Stimulated activated CD8-positive, alpha-beta memory T cell treated with anti-CD3 and anti-CD28 coated beads, Interleukin-4, amount 100 ng/mL, for 1 hour (primary cell): ENCODE measurements at regions not wholly inside any gene's neighbourhood (a gene's known extent, or its start where the extent isn't known, plus 50 kb on each side); places are given as distances from the start of the nearest gene placed in this dataset.
"Not testable (repeated sequence)": the region's sequence is repeated elsewhere in the genome, so short reads cannot be mapped to it uniquely, and the experiment has no call there.

Source experiments
- DNase-seq, 2 donors: peaks; one replicate each; pipeline ENCODE4 v3.0.0-alpha.2; 2020; ENCODE audit warnings: low read depth in 2 of 2, low spot score in 1 of 2

DNA sequence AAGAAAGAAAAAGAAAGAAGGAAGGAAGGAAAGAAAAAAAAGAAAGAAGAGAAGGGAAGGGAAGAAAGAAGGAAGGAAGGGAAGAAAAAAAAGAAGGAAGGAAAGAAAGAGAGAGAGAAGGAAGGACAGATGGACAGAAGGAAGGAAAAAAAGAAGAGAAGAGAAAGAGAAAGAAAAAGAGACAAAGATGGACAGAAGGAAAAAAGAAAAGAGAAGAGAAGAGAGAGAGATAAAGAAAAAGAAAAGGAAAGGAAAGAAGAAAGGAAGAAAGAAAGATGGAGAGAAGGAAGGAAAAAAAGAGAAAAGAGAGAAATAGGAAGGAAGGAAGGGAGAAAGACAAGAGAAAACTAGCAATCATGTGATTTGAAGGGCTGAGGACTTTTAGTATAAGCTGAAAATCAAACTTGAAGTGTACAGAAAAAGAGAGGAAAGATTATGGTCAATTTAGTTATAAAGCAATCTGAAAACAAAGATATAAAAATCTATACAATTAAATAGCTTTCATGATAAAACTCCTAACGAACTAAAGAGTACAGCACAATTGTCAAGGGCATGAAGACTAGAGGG, 115.3 kb downstream of the LTN1 start:
- DNase-seq: no peak

DNA sequence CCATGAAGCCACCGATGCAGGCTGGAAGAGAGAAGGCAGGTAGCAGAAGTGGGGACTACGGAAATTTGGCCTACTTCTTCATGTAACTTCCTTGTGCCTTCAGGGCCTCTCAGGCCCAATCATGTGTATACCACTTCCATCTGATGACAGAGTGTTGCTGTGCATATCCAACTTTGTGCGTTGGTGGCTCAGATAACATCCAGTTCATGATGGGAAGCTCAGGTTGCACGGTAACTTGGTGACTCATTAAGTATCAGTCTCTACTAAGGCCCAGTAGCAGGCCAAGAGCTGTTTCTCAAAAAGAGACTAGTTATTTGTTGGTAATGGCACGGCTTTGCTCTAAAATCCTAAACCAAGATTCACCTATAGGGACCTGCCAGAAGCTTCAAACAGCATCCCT, 117.6 kb downstream of the LTN1 start:
- no peak for DNase-seq

DNA sequence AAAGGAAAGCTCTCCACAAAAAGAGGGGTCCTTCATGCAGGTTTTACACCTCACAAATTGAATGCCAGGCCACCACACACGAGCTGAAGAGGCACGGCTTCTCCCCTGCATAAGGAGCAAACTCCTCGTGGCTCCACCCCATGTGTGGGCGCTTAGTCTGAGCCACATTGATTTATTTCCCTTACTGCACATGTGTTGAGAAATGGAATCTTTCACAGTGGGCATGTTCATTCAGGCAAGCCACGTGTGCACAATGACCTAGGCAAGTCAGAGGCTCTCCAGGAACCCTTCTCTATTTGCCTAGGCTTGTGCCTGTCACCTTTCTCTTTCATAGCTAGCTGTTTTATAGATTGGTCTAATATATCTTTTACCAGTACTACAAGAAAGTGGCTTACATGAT, 120.5 kb downstream of the LTN1 start:
- no peak for DNase-seq

DNA sequence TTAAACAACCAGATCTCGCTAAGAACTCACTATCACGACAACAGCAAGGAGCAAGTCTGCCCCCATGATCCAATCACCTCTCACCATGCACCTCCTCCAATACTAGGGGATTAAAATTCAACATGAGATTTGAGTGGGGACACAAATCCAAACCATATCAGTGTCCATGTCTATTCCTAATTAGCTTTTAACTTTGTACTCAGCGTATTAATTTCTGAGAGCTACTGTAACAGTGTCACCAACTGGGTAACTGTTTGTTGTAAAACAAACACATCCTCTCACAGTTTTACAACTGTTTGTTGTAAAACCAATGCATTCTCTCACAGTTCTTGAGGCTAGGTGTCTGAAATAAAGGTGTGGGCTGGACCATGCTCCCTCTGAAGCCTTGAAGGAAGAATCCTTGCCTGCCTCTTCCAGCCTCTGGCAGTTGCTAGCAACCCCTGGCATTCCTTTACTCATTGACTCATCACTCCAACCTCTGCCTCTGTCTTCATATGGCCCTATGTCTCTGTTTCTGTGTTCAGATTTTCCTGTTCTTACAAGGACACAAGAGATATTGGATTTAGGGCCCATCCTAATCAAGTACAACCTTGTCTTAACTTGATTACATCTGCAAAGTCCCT, 121.2 kb downstream of the LTN1 start:
- no peak for DNase-seq

DNA sequence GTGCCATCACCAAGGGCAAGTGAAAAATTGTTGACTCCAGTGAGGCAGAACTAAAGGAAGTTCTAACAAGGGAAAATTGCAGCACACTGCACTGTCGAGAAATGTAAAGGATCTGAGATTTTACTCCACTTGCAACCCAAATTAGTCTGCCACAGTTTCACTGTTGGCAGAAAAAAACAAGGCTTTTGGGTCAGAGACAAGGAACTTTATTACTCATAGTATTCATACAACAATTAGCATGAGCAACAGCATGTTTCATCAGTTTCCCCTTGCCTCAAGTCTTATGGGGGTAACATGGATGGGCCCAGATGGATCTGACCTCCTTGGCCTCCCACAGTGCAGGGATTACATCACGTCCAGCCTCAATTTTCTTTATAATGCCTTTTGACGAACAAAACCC, 125.3 kb downstream of the LTN1 start:
- DNase-seq: no peak

DNA sequence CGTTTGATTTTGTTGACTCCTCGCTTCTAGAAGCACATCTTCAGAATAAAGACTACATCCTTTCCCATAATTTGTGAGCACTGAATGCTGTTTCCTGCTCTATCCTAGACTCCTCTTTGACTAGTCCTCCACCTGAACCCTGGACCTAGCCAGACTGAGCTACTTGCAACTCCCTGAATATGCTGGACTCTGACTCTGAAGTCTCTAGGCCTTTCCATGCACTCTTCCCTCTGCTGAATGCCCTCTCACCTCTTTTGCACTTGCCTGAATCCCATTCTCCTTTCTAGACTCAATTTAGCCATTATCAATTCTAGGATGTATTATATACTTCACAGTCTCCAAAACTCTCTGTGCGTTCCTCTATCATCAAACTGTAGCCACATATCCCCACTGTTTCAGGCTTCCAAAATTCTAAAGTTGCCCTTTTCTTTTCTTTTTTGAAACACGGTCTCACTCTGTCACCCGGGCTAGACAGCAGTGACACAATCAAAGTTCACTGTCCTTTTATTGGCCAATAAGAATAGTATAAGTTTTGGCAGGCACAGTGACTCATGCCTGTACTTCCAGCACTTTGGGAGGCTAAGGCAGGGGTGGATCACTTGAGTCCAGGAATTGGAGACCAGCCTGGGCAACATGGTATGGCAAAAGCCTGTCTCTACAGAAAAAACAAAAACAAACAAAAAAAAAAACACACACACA, 127.0 kb downstream of the LTN1 start:
- no peak for DNase-seq

DNA sequence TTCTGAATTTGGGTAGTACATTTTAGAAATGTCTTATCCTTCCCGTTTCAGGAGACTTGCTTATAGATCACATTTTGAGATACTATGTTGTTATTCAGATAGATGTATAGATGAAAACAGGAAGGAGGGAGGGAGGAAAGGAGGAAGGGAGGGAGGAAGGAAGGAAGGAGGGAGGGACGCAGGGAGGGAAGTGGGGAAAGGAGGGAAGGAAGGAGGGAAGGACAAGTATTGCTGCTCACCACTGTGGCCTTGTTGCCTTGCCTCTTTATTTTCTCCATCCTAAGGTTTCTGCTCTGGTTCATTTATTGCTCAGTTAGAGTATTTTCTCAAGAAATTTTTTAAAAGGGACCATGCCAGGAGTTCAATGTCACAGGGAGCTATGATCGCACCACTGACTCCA, 134.3 kb downstream of the LTN1 start:
- DNase-seq: no peak

DNA sequence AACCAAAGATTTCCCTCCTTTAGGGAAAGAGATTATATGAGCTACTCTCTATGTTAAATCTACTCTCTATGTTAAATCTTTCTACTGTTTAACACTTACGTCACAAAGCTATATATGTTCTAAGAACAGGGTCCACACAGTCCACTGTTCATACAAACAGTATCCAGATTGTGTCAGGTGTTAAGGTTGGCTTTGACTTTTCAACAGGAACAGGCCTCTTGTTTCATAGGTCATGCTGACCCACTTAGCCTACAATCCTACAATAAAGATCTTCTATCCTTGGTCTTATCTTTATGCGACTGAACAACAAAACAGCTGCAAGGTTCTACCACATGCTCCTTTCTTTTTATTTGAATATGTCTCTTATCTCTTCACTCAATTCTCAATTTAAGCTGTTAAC, 134.9 kb downstream of the LTN1 start:
- DNase-seq: no peak

DNA sequence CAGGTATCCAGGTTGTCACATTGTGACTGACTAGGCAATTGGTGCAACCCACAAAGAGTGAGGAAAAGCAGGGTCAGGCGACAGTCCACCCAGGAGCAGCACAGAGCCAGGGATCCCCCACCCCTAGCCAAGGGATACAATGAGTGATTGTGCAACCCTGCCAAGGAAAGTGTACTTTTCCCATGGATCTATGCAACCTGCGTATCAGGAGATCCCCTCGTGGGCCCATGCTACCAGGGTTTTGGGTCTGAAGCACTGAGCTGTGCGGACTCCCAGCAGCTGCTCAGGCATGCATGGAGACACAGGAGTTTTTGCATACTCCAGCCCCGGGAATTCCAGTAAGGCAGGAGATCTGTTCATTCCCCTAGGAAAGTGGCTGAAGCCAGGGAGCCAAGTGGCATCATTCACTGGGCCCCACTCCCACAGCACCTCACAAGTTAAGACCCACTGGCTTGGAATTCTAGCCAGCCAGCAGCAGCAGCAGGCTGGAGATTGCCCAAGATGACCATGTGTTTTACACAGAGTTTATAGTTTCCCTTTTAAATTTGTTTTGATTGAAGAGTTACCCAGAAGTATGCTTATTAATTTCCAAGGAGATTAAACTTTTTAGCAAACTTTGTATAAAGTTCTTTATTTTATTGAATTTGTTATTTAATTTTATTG, 136.0 kb downstream of the LTN1 start:
- no peak for DNase-seq

DNA sequence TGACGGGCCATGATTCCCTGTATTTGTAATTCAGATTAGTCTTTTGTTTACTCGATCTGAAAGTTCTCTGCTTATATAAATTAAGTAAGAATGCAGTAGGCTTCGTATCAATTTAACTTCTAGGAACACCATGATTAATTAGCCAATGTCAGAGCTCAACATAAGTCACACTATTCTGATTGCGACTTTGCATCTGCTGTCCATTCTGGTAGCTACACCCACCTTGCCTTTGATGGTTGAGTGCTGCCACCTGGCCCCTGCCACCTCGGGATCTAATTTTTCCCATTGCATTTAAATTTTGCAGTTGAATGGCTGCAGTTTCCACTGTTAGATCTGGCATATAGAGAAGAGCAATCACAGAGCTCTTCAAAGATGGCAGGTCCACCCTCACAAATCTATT, 140.0 kb downstream of the LTN1 start:
- DNase-seq: no peak

DNA sequence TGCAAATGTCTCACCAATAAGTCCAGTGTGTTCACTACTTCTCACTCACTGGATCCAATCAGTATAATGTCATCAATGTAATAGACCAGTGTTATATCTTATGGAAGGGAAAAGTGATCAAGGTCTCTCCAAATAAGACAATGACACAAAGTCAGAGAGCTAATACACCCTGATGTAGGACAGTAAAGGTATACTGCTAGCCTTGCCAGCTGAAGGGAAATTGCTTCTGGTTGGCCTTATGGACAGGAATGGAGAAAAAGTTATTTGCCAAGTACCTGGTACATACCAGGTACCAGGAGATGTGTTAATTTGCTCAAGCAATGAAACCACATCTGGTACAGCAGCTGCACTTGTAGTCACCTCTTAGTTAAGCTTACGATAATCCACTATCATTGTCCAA, 141.0 kb downstream of the LTN1 start:
- DNase-seq: no peak

DNA sequence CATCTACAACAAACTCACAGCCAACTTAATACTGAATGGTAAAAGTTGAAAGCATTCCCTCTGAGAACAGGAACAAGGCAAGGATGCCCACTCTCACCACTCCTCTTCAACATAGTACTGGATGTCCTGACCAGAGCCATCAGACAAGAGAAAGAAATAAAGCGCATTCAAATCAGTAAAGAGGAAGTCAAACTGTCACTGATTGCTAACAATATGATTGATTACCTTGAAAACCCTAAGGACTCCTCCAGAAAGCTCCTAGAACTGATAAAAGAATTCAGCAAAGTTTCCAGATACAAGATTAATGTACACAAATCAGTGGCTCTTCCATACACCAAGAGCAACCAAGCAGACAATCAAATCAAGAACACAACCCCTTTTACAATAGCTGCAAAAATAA, 153.4 kb downstream of the LTN1 start:
- DNase-seq: not testable (repeated sequence)

DNA sequence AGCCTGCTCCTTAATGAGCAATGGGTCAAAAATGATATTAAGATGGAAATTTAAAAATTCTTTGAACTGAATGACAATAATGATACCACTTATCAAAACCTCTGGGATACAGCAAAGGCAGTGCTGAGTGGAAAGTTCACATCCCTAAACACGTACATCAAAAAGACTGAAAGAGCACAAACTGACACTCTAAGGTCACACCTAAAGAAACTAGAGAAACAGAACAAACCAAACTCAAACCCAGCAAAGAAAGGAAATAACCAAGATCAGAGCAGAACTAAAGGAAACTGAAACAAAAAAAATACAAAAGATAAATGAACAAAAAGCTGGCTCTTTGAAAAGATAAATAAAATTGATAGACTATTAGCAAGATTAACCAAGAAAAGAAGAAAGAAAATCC, 155.3 kb downstream of the LTN1 start:
- DNase-seq: not testable (repeated sequence)

DNA sequence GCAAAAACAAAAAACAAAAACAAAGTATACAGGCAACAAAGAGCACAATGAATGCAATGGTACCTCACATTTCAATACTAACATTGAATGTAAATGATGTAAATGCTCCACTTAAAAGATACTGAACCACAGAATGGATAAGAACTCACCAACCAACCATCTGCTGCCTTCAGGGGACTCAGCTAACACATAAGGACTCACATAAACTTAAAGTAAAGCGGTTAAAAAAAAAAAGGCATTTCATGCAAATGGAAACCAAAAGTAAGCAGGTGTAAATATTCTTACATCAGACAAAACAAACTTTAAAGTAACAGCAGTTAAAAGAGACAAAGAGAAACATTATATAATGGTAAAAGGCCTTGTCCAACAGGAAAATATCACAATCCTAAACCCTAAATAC, 156.1 kb downstream of the LTN1 start:
- DNase-seq: not testable (repeated sequence)

DNA sequence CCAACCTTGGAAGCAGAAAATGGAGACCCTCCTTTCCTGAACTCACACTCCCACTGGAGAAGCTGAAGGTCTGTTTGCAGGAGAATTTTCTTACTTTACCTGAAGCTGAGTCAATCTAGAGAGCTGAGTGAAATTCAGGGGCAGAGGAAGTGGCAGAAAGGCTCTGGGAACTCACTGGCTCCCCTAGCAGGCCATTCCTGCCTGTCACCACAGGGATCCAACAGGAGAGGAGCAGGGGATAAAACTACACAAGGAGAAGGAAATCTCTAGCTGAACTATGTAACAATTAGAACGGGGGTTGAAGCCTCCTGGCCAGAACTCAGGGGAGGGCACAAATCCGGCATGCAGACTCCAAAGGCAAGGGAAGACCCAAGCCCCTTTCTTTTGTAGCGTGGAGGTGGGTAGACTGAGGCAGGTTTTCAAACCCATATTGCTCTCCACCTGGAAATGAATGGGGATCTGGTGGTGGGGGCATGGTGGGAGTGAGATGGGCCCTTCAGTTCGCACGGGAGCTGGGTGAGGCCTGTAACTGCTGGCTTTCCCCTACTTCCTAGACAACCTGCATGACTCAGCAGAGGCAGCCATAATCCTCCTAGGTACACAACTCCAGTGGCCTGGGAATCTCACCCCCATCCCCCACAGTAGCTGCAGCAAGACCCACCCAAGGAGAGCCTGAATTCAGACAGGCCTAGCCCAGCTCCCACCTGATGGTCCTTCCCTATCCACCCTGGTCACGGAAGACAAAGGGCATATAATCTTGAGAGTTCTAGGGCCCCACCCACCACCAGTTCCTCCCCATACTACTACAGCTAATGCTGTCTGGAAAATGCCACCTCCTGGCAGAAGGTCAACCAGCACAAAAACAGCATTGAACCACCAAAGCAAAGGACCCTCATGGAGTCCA, 158.1 kb downstream of the LTN1 start:
- no peak for DNase-seq

DNA sequence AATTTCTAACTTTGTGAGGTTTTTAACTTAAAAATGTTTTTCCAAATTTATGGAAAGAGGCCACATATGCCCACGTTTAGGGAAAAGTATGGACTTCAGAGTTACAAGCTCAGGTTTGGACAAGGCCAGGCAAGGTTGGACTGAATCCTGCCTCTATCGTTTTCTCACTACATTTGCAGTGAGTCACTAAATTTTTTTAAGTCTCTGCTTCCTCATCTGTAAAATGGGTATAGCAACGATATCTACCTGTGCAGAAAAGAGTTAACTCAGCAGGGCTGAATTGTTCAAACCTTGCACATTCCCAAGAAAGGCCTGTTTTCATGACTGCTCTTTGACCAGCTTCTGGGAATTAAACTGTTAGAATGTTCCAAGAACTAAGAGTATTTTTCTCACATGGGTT, 159.1 kb downstream of the LTN1 start:
- no peak for DNase-seq

DNA sequence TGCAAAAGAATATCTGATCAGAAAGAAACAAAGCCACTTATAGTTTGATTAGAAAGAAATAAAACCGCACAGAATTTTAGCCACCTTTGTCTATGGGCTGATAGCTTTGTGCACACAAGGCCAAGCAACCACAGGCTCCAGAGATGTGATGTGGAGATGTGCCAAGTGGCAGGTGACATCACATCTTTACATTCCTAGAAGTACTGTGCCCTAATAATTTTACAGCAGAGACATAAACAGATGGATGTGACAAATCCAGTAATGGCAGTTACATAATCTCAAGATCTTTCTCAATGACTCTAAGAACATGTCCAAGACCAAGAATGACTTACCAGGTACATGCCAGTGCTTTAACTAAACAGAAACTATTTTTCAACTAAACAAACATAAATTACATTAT, 159.5 kb downstream of the LTN1 start:
- no peak for DNase-seq

DNA sequence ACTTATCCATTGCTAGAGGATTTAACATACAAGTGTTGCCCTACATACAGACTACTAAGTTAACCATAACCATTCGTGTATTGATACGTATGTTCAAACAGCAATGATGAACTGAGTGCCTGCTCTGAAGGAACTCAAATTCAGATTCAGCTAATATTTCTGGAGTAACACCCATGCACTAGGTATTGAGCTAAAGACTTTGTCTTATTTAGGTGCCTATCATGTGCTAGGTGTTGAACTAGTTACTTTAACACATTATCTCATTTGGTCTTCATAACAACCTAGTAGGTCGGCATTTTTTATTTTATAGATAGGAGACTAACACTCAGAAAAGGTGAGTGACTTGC, 160.0 kb downstream of the LTN1 start:
- DNase-seq: no peak

DNA sequence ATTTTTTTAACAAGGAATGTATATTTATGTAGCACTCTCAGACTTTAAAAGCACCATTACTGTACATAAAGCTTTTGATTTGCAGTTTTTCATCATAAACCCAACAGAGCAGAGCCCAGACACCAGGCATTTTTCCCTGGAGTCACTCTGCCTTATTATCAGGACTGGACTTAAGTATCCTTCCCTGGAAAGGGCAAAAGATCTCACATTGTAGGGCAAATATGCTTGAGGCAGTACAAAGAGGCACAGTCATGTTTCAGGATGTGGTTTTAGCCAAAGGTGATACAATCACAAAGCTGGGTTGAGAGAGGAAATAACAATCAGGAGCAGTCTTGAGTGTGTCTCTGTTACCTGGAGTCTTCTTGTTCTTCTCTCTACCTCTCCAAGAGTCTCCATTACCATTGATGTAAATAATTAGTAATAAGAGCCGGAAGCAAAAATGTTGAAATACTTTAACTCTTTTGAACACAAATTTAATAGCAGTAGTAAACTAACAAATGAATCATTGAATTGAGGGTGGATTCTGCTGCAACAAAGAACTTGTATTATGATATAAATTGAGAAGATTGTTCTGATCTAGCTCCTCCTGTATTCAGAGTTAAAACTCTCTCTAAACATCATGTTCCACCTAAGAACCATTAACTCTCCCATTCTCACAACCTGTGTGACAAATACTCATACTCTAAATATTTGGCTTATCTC, 160.5 kb downstream of the LTN1 start:
- no peak for DNase-seq

DNA sequence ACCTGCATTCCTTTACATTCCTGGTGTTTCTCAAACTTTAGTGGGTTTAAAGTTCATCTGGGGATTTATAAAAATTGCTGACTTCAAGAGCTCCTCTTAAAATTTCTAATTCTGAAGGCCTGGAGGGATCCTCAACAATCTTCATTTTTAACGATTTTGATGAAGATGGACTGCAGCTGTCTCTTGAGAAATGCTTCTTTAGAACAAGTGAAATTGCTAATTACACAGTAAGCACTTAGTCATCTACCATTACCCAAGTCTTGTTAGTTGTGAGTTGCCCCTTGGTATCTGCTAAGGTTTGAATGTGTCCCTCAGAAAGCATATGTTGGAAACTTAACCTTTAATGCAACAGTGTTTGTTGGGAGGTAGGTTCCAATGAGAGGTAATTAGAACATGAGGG, 163.7 kb downstream of the LTN1 start:
- no peak for DNase-seq

DNA sequence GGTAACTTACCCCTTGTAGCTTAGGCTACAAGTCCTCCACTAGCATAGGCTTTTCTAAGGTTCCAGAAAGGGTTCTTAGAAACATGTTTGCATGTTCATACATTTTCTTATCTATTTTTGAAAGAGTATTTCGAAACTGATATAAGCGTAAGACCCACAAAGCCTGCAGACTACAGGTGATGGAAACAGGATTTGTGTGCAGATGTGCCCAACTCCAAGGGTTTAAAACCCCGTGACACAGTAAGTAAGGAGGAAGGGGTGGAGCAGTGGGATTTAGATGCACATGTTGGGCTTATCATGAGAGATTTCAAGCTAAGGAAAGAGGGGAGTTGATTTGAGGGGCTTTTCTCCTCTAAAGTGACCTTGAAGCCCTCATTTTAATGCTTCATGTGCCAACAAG, 164.7 kb downstream of the LTN1 start:
- DNase-seq: no peak
